Mesendoderm (in vitro differentiated cells): ENCODE measurements at regions not wholly inside any gene's neighbourhood (a gene's known extent, or its start where the extent isn't known, plus 50 kb on each side); places are given as distances from the start of the nearest gene placed in this dataset.
A peak's percentile ranks its signal among the peaks of the same experiment; 100 is the strongest.

ENCODE experiments used
- DNase-seq: peaks from one replicate; pipeline ENCODE4 v3.0.0; 2013
- H2AK5ac ChIP-seq: 2 replicates; pipeline ENCODE4 v1.6.1; 2013; ENCODE audit warnings: low read length, inconsistent platforms
- H2BK120ac ChIP-seq: 2 replicates; pipeline ENCODE4 v1.6.1; 2013; ENCODE audit warnings: low read depth, mild to moderate bottlenecking, low read length, moderate library complexity, mixed read lengths
- H2BK15ac ChIP-seq: replicated peaks from 2 replicates; pipeline ENCODE4 v1.6.1; 2013; ENCODE audit warnings: low read depth, mild to moderate bottlenecking, moderate library complexity
- H2BK5ac ChIP-seq: 2 replicates; pipeline ENCODE4 v1.6.1; 2013; ENCODE audit warnings: low read length, inconsistent platforms
- H3K18ac ChIP-seq: 2 replicates; pipeline ENCODE4 v1.6.1; 2013; ENCODE audit warnings: mild to moderate bottlenecking, low read length, mixed read lengths
- H3K23ac ChIP-seq: one replicate; pipeline ENCODE4 v1.6.1; 2013; ENCODE audit warnings: low read length
- H3K27ac ChIP-seq: 2 replicates; pipeline ENCODE4 v1.5.1; 2013; ENCODE audit warnings: low read depth, mild to moderate bottlenecking, inconsistent platforms, low read length, moderate library complexity
- H3K27me3 ChIP-seq: 2 replicates; pipeline ENCODE4 v1.6.1; 2013; ENCODE audit warnings: low read length, control low read depth, mild to moderate bottlenecking, inconsistent platforms; ENCODE audit not compliant: insufficient read depth, poor library complexity
- H3K36me3 ChIP-seq: 2 replicates; pipeline ENCODE4 v1.6.1; 2013; ENCODE audit warnings: low read length, inconsistent platforms; ENCODE audit not compliant: control insufficient read depth, insufficient read depth
- H3K4ac ChIP-seq: one replicate; pipeline ENCODE4 v1.6.1; 2013; ENCODE audit warnings: low read depth, mild to moderate bottlenecking, low read length, moderate library complexity
- H3K4me1 ChIP-seq: 2 replicates; pipeline ENCODE4 v1.6.1; 2013; ENCODE audit warnings: low read depth, low read length, inconsistent platforms; ENCODE audit not compliant: control insufficient read depth
- H3K4me2 ChIP-seq: 2 replicates; pipeline ENCODE4 v1.6.1; 2013; ENCODE audit warnings: low read length
- H3K4me3 ChIP-seq: 2 replicates; pipeline ENCODE4 v1.5.1; 2013; ENCODE audit warnings: mild to moderate bottlenecking, low read length
- H3K56ac ChIP-seq: one replicate; pipeline ENCODE4 v1.6.1; 2013; ENCODE audit warnings: low read length
- H3K79me1 ChIP-seq: 2 replicates; pipeline ENCODE4 v1.6.1; 2013; ENCODE audit warnings: low read length, inconsistent platforms
- H3K79me2 ChIP-seq: 2 replicates; pipeline ENCODE4 v1.6.1; 2013; ENCODE audit warnings: mild to moderate bottlenecking, low read length; ENCODE audit not compliant: control insufficient read depth, insufficient read depth
- H3K9ac ChIP-seq: 2 replicates; pipeline ENCODE4 v1.6.1; 2013; ENCODE audit warnings: low read length, inconsistent platforms
- H4K5ac ChIP-seq: one replicate; pipeline ENCODE4 v1.6.1; 2013; ENCODE audit warnings: low read length
- H4K8ac ChIP-seq: one replicate; pipeline ENCODE4 v1.6.1; 2013; ENCODE audit warnings: low read depth, mild to moderate bottlenecking, control low read depth, low read length, moderate library complexity
- WGBS: extraction: QIAGEN DNeasy Blood & Tissue Kit; methylation state at CpG from one replicate; pipeline ENCODE4 v1.1.7; 2013; ENCODE audit warnings: low lambda C conversion rate, missing lambda C conversion rate; ENCODE audit not compliant: insufficient coverage; ENCODE audit errors: extremely low coverage; 5-methylcytosine and 5-hydroxymethylcytosine counted together

- WGBS, result no CpG with 5 or more reads among the region's 7 CpGs
- Histone ChIP-seq H3K27ac (no peak overlapping the region), H3K4me2 (no peak overlapping the region), H3K56ac (no peak overlapping the region), H3K9ac (no peak overlapping the region), H2BK120ac (no peak overlapping the region), H3K79me1 (no peaks in the 10 kb centered on the region), H3K18ac (no peak overlapping the region), H2BK15ac (no peak overlapping the region), H3K4ac (no peak overlapping the region), H3K23ac (no peak overlapping the region), H2BK5ac (no peak overlapping the region), H2AK5ac (no peak overlapping the region), H3K4me1 (peaks cover 8% of the 10 kb centered on the region), H4K5ac (no peak overlapping the region), H4K8ac (no peak overlapping the region), H3K79me2 (no peaks in the 10 kb centered on the region), H3K27me3 (no peaks in the 10 kb centered on the region), H3K36me3 (no peaks in the 10 kb centered on the region), H3K4me3 (no peak overlapping the region)
- no peak for DNase-seq
These were observed 111.5 kb upstream of the CLMP start for GRCh38 chr11:123306531-123306930.

DNA sequence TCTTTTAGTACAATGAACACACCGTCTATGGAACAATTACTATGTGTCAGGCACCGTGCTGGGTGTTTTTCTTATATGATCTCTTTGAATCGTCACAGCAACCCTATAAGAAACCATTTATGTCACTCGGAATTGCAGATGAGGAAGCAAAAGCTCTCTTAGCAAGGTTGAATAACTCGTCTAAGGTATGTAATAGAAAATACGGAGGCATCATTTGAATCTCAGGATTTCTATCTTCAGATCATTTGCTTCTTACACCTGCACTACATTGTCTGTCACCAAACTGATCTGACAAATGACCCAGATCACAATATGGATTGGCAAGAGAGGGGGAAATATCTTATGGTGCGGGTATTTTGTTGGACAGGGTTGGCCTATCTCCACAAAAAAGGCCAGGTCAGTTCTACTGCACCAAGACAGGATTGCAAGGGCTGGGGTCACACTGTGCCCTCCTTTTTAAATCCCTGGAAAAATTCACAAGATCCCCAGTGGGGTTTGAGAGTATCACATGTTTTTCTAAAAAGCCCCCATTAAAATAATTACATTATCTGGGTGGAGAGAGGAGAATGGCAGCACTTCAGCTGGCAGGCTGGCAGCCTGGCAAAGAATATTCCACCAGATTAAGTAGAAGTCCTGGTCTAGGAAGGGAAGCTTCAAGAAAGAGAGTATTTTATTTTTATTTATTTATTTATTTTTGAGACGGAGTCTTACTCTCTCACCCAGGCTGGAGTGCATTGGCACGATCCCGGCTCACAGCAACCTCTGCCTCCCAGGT is 110.7 kb upstream of the CLMP start:
- Histone ChIP-seq H4K8ac (no peak overlapping the region), H3K56ac (no peak overlapping the region), H2AK5ac (no peak overlapping the region), H3K4me2 (no peak overlapping the region), H3K4me3 (no peak overlapping the region), H3K79me1 (no peaks in the 10 kb centered on the region), H3K36me3 (no peaks in the 10 kb centered on the region), H3K79me2 (no peaks in the 10 kb centered on the region), H3K4ac (no peak overlapping the region), H4K5ac (no peak overlapping the region), H3K27ac (no peak overlapping the region), H2BK120ac (no peak overlapping the region), H3K18ac (no peak overlapping the region), H3K27me3 (no peaks in the 10 kb centered on the region), H3K4me1 (peaks cover 8% of the 10 kb centered on the region), H2BK5ac (no peak overlapping the region), H2BK15ac (no peak overlapping the region), H3K9ac (no peak overlapping the region), H3K23ac (no peak overlapping the region)
- DNase-seq, result no peak
- WGBS, result no CpG with 5 or more reads among the region's 10 CpGs

GRCh38 chr11:123304828-123305466 is 109.9 kb upstream of the CLMP start:
- Histone ChIP-seq H4K8ac (no peak overlapping the region), H3K18ac (no peak overlapping the region), H2BK15ac (no peak overlapping the region), H2AK5ac (no peak overlapping the region), H3K4ac (no peak overlapping the region), H3K79me1 (no peaks in the 10 kb centered on the region), H3K27me3 (no peaks in the 10 kb centered on the region), H3K4me2 (no peak overlapping the region), H3K56ac (no peak overlapping the region), H3K9ac (no peak overlapping the region), H2BK120ac (no peak overlapping the region), H4K5ac (no peak overlapping the region), H2BK5ac (no peak overlapping the region), H3K27ac (no peak overlapping the region), H3K23ac (no peak overlapping the region), H3K4me1 (peaks cover 8% of the 10 kb centered on the region), H3K36me3 (no peaks in the 10 kb centered on the region), H3K4me3 (no peak overlapping the region), H3K79me2 (no peaks in the 10 kb centered on the region)
- no CpG with 5 or more reads among the region's 8 CpGs for WGBS
- DNase-seq, result peak; percentile 58

DNA sequence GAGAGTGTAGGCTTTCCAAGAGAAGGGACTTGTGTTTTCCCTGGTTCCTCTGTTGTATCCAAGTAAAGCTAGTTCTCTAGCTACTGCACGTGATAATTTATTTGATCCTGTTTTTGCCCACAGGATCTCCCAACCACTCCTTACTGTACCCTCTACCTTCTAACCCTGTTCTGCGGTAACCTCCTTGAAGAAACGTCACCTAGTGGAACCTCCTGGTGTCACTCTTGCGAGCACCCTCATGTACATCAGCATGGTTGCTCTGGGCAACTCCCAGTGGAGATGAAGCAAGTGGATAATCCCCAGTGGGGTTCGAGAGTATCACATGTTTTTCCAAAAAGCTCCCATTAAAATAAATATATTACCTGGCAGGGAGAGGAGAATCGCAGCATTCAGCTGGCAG is 108.9 kb upstream of the CLMP start:
- Histone ChIP-seq H3K18ac (no peak overlapping the region), H3K4me2 (no peak overlapping the region), H2BK120ac (no peak overlapping the region), H3K9ac (no peak overlapping the region), H3K23ac (no peak overlapping the region), H3K4ac (no peak overlapping the region), H2AK5ac (no peak overlapping the region), H3K79me2 (no peaks in the 10 kb centered on the region), H4K5ac (no peak overlapping the region), H3K36me3 (no peaks in the 10 kb centered on the region), H2BK5ac (no peak overlapping the region), H3K27ac (no peak overlapping the region), H2BK15ac (no peak overlapping the region), H3K4me3 (no peak overlapping the region), H3K4me1 (peaks cover 8% of the 10 kb centered on the region), H3K56ac (no peak overlapping the region), H4K8ac (no peak overlapping the region), H3K27me3 (no peaks in the 10 kb centered on the region), H3K79me1 (no peaks in the 10 kb centered on the region)
- no peak for DNase-seq
- no CpG with 5 or more reads among the region's 6 CpGs for WGBS

- Histone ChIP-seq H3K27me3 (no peaks in the 10 kb centered on the region), H3K79me1 (no peaks in the 10 kb centered on the region), H4K8ac (no peak overlapping the region), H2AK5ac (no peak overlapping the region), H3K23ac (no peak overlapping the region), H3K27ac (no peak overlapping the region), H3K18ac (no peak overlapping the region), H3K4ac (no peak overlapping the region), H3K79me2 (no peaks in the 10 kb centered on the region), H2BK120ac (no peak overlapping the region), H3K4me3 (no peak overlapping the region), H3K56ac (no peak overlapping the region), H3K9ac (no peak overlapping the region), H2BK15ac (no peak overlapping the region), H3K4me1 (peaks cover 8% of the 10 kb centered on the region), H4K5ac (no peak overlapping the region), H3K36me3 (no peaks in the 10 kb centered on the region), H2BK5ac (no peak overlapping the region), H3K4me2 (no peak overlapping the region)
- WGBS, result no CpG with 5 or more reads among the region's 8 CpGs
- peak; percentile 59 for DNase-seq
These were observed 107.7 kb upstream of the CLMP start for GRCh38 chr11:123302751-123303195.
